Keratinocyte (primary cell): ENCODE measurements at regions not wholly inside any gene's neighbourhood (a gene's known extent, or its start where the extent isn't known, plus 50 kb on each side); places are given as distances from the start of the nearest gene placed in this dataset.

Experiments
- CTCF ChIP-seq, 3 experiments: IDR thresholded peaks in 1 of 3; conservative IDR thresholded peaks in 1 of 3; optimal IDR thresholded peaks in 1 of 3; 2 replicates in 2 of 3; 3 replicates in 1 of 3; pipeline versions ENCODE3 to v1.5.1; 2011; ENCODE audit warnings: low read length in 3 of 3, mild to moderate bottlenecking in 3 of 3, moderate library complexity in 2 of 3, control low read depth in 1 of 3, inconsistent platforms in 1 of 3; ENCODE audit not compliant: insufficient read depth in 2 of 3; ENCODE audit errors: extremely low read depth in 1 of 3
- EZH2 ChIP-seq: IDR thresholded peaks from one replicate; pipeline ENCODE4 v1.6.1; 2012; ENCODE audit warnings: inconsistent platforms, mild to moderate bottlenecking, low read length, moderate library complexity

- no peak for TF ChIP-seq CTCF (optimal IDR thresholded peaks at IDR 0.05 in 1 of 3, IDR thresholded peaks at IDR 0.05 in 1 of 3, conservative IDR thresholded peaks at IDR 0.05 in 1 of 3; ENCODE audit: extremely low read depth in 1 of 3, insufficient read depth in 2 of 3, low read length in 3 of 3)
- no peak for TF ChIP-seq EZH2
Measured at GRCh38 chr4:79632114-79632513, 224.1 kb upstream of the GK2 start.
